ENCODE measurements at regions not wholly inside any gene's neighbourhood (a gene's known extent, or its start where the extent isn't known, plus 50 kb on each side); places are given as distances from the start of the nearest gene placed in this dataset.

DNA sequence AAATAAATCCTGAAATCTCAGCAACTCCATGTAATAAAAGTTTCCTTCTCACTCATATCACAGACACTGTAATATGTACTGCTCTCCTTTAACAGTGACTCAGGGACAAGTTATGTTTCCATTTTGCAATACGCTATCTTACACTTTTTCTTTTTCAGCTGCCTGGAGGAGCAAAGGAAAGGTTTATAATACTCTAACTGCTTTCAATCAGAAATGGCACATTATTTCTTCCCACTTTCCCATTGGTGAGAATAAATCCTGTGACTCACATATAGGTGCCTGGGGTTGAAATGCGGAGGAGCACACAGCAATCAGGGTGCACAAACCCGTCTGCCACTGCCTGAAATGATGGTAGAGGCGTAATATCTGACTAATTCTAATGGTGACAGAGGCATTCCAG is 186.6 kb downstream of the HINT1 start:
- no peak for TF ChIP-seq CTCF (IDR thresholded peaks at IDR 0.05)
- TF ChIP-seq POLR2A (IDR thresholded peaks at IDR 0.05) = no peak
